H1 (cell line): ENCODE measurements at regions not wholly inside any gene's neighbourhood (a gene's known extent, or its start where the extent isn't known, plus 50 kb on each side); places are given as distances from the start of the nearest gene placed in this dataset.
"Not testable (repeated sequence)": the region's sequence is repeated elsewhere in the genome, so short reads cannot be mapped to it uniquely, and the experiment has no call there.

Experiments used
- CTCF ChIA-PET: fragments of 300-600 bp; sonication (Branson Sonifier 250); formaldehyde crosslinking; loops from one replicate; lab custom pipeline; 2021; ENCODE audit not compliant: partially characterized antibody; lab: Charles Lee
- POLR2A ChIA-PET: fragments of 300-600 bp; sonication (Branson Sonifier 250); formaldehyde crosslinking; loops from one replicate; lab custom pipeline; 2021; ENCODE audit warnings: inconsistent platforms; ENCODE audit not compliant: partially characterized antibody; lab: Charles Lee
- DNase-seq, 2 experiments: peaks; one replicate each; pipeline versions ENCODE4 v3.0.0 to v3.0.0-alpha.2; 2010 to 2022; ENCODE audit warnings: low spot score in 2 of 2, low read depth in 1 of 2, mixed read lengths in 1 of 2
- FAIRE-seq: peaks from 2 replicates; lab custom pipeline; 2011; peaks lifted over from hg19 to GRCh38; lab: Jason Lieb, UNC
- H2AFZ ChIP-seq: 2 replicates; pipeline ENCODE4 v1.8.1; 2012; ENCODE audit warnings: low read length, inconsistent platforms
- H2AK5ac ChIP-seq: 2 replicates; pipeline ENCODE4 v1.6.1; 2013; ENCODE audit warnings: low read depth, low read length
- H2BK120ac ChIP-seq: replicated peaks from 2 replicates; pipeline ENCODE3; 2013; ENCODE audit warnings: low read depth, low read length, inconsistent platforms
- H2BK12ac ChIP-seq: 2 replicates; pipeline ENCODE4 v1.6.1; 2013; ENCODE audit warnings: low read depth, low read length
- H2BK15ac ChIP-seq: 2 replicates; pipeline ENCODE4 v1.6.1; 2013; ENCODE audit warnings: low read length
- H2BK20ac ChIP-seq: 2 replicates; pipeline ENCODE4 v1.6.1; 2013; ENCODE audit warnings: low read length
- H2BK5ac ChIP-seq: 2 replicates; pipeline ENCODE4 v1.6.1; 2013; ENCODE audit warnings: low read depth, low read length
- H3K14ac ChIP-seq: 2 replicates; pipeline ENCODE4 v1.6.1; 2013; ENCODE audit warnings: inconsistent platforms; ENCODE audit not compliant: insufficient read length
- H3K18ac ChIP-seq: 2 replicates; pipeline ENCODE4 v1.6.1; 2013; ENCODE audit warnings: low read length; ENCODE audit errors: extremely low read depth
- H3K23ac ChIP-seq: 2 replicates; pipeline ENCODE4 v1.6.1; 2013; ENCODE audit warnings: inconsistent platforms; ENCODE audit not compliant: insufficient read length
- H3K23me2 ChIP-seq: 2 replicates; pipeline ENCODE4 v1.6.1; 2013; ENCODE audit warnings: low read depth, low read length
- H3K27ac ChIP-seq: 2 replicates; pipeline ENCODE4 v1.6.1; 2011; ENCODE audit warnings: low read depth, low read length, inconsistent platforms
- H3K27me3 ChIP-seq, 4 experiments: replicated peaks in 1 of 4; 1 replicate in 1 of 4; 2 replicates in 3 of 4; pipeline versions ENCODE4 v1.6.1 to v1.8.1; 2011 to 2013; ENCODE audit warnings: low read length in 3 of 4, mild to moderate bottlenecking in 3 of 4, inconsistent platforms in 2 of 4, mixed read lengths in 2 of 4, moderate library complexity in 1 of 4; ENCODE audit not compliant: control insufficient read depth in 3 of 4, insufficient read depth in 3 of 4; ENCODE audit errors: extremely low read depth in 1 of 4
- H3K36me3 ChIP-seq, 4 experiments: 2 replicates each; pipeline versions ENCODE4 v1.6.1 to v1.8.1; 2011 to 2013; ENCODE audit warnings: mild to moderate bottlenecking in 4 of 4, low read length in 3 of 4, moderate library complexity in 2 of 4, control low read depth in 1 of 4, inconsistent platforms in 1 of 4; ENCODE audit not compliant: insufficient read depth in 4 of 4, control insufficient read depth in 2 of 4
- H3K4ac ChIP-seq: replicated peaks from 2 replicates; pipeline ENCODE3; 2013; ENCODE audit warnings: low read length, low read depth, mixed read lengths, inconsistent platforms; ENCODE audit not compliant: insufficient read length
- H3K4me1 ChIP-seq, 4 experiments: replicated peaks in 1 of 4; 1 replicate in 1 of 4; 2 replicates in 3 of 4; pipeline versions ENCODE4 v1.6.1 to v1.8.1; 2011 to 2013; ENCODE audit warnings: low read length in 3 of 4, inconsistent platforms in 2 of 4, mixed read lengths in 1 of 4; ENCODE audit not compliant: insufficient read depth in 4 of 4, control insufficient read depth in 3 of 4
- H3K4me2 ChIP-seq, 2 experiments: 2 replicates each; pipeline versions ENCODE4 v1.6.1 to v1.8.1; 2011 to 2013; ENCODE audit warnings: low read depth in 2 of 2, low read length in 2 of 2, control low read depth in 1 of 2, inconsistent platforms in 1 of 2, mild to moderate bottlenecking in 1 of 2; ENCODE audit not compliant: insufficient read depth in 1 of 2
- H3K4me3 ChIP-seq, 4 experiments: fragments of 200-600, 300-600 bp in 1 of 4; sonication (generic), shearing (Covaris generic), sonication (Bioruptor Twin) in 1 of 4; 2 replicates each; pipeline versions ENCODE4 v1.5.1 to v1.8.1; 2011 to 2016; ENCODE audit warnings: low read length in 4 of 4, low read depth in 3 of 4, control low read depth in 2 of 4, inconsistent platforms in 2 of 4, mild to moderate bottlenecking in 2 of 4, mixed read lengths in 1 of 4, moderate library complexity in 1 of 4; ENCODE audit not compliant: insufficient read depth in 2 of 4; ENCODE audit errors: extremely low read depth in 1 of 4
- H3K56ac ChIP-seq: replicated peaks from 2 replicates; pipeline ENCODE3; 2013; ENCODE audit warnings: low read depth, mild to moderate bottlenecking, mixed read lengths, low read length, inconsistent platforms; ENCODE audit not compliant: insufficient read length
- H3K79me1 ChIP-seq: 2 replicates; pipeline ENCODE4 v1.6.1; 2013; ENCODE audit warnings: low read depth, low read length, control low read depth
- H3K79me2 ChIP-seq, 2 experiments: 2 replicates each; pipeline versions ENCODE4 v1.6.1 to v1.8.1; 2012 to 2013; ENCODE audit warnings: low read length in 2 of 2, mild to moderate bottlenecking in 2 of 2, inconsistent platforms in 1 of 2; ENCODE audit not compliant: insufficient read depth in 2 of 2, control insufficient read depth in 1 of 2
- H3K9ac ChIP-seq, 4 experiments: replicated peaks in 1 of 4; 1 replicate in 1 of 4; 2 replicates in 3 of 4; pipeline versions ENCODE4 v1.6.1 to v1.8.1; 2011 to 2013; ENCODE audit warnings: low read depth in 3 of 4, low read length in 3 of 4, control low read depth in 2 of 4, mild to moderate bottlenecking in 2 of 4, moderate library complexity in 2 of 4, inconsistent platforms in 1 of 4; ENCODE audit errors: extremely low read depth in 1 of 4
- H3K9me3 ChIP-seq, 2 experiments: 2 replicates each; pipeline versions ENCODE4 v1.6.1 to v1.8.1; 2012 to 2013; ENCODE audit warnings: mild to moderate bottlenecking in 2 of 2, moderate library complexity in 2 of 2, control low read depth in 1 of 2, inconsistent platforms in 1 of 2, low read depth in 1 of 2, low read length in 1 of 2, mixed read lengths in 1 of 2; ENCODE audit not compliant: insufficient read depth in 2 of 2
- H4K20me1 ChIP-seq, 2 experiments: replicated peaks in 1 of 2; 2 replicates each; pipeline versions ENCODE3 to v1.8.1; 2011 to 2013; ENCODE audit warnings: inconsistent platforms in 2 of 2, low read length in 2 of 2, mild to moderate bottlenecking in 1 of 2; ENCODE audit not compliant: insufficient read depth in 2 of 2, control insufficient read depth in 1 of 2
- H4K5ac ChIP-seq: 2 replicates; pipeline ENCODE4 v1.6.1; 2013; ENCODE audit warnings: low read length, low read depth, mixed read lengths, inconsistent platforms; ENCODE audit not compliant: insufficient read length
- H4K8ac ChIP-seq: 2 replicates; pipeline ENCODE4 v1.8.0; 2013; ENCODE audit warnings: mild to moderate bottlenecking, moderate library complexity, low read length, inconsistent platforms; ENCODE audit not compliant: insufficient read depth; ENCODE audit errors: extremely low read depth
- H4K91ac ChIP-seq: replicated peaks from 2 replicates; pipeline ENCODE3; 2013; ENCODE audit warnings: low read length, mixed read lengths, inconsistent platforms; ENCODE audit not compliant: insufficient read length
- CTCF ChIP-seq, 3 experiments: IDR thresholded peaks; 1 replicate in 2 of 3; 2 replicates in 1 of 3; pipeline versions ENCODE4 v1.5.1 to v1.6.1; 2011; ENCODE audit warnings: low read length in 3 of 3, mild to moderate bottlenecking in 3 of 3, inconsistent platforms in 2 of 3, low read depth in 1 of 3, moderate library complexity in 1 of 3; ENCODE audit not compliant: insufficient read depth in 1 of 3; ENCODE audit errors: control extremely low read depth in 1 of 3
- RAD21 ChIP-seq, 2 experiments: IDR thresholded peaks in 1 of 2; conservative IDR thresholded peaks in 1 of 2; 2 replicates each; pipeline ENCODE4 v1.6.1; 2011; ENCODE audit warnings: low read depth in 2 of 2, low read length in 2 of 2, improper control_type of control experiment in 1 of 2, inconsistent platforms in 1 of 2, mild to moderate bottlenecking in 1 of 2, moderate library complexity in 1 of 2
- WGBS, 2 experiments: shearing (Covaris generic) in 1 of 2; methylation state at CpG; one replicate each; pipeline versions ENCODE4 v1.1.6 to v1.1.7; 2013 to 2015; ENCODE audit warnings: low lambda C conversion rate in 2 of 2, mixed read lengths in 2 of 2, inconsistent platforms in 1 of 2, low coverage in 1 of 2, missing lambda C conversion rate in 1 of 2; ENCODE audit not compliant: insufficient replicate concordance in 2 of 2, insufficient coverage in 1 of 2, insufficient read length in 1 of 2; ENCODE audit errors: extremely low coverage in 1 of 2, missing lambda C conversion rate in 1 of 2; 5-methylcytosine and 5-hydroxymethylcytosine counted together

GRCh38 chr3:75362086-75362784, 301.9 kb upstream of the FRG2C start:
- H3K18ac ChIP-seq, H2BK20ac ChIP-seq, H2BK12ac ChIP-seq, H3K79me1 ChIP-seq, H3K14ac ChIP-seq, H2BK5ac ChIP-seq, H2BK15ac ChIP-seq, H3K36me3 ChIP-seq, H3K23ac ChIP-seq, H2BK120ac ChIP-seq, H2AK5ac ChIP-seq, H4K20me1 ChIP-seq, H3K9me3 ChIP-seq, FAIRE-seq, H3K4me3 ChIP-seq, H3K4me2 ChIP-seq, H3K27ac ChIP-seq, H3K4ac ChIP-seq, H4K5ac ChIP-seq, H4K8ac ChIP-seq, H3K4me1 ChIP-seq, H3K79me2 ChIP-seq, H3K23me2 ChIP-seq, H3K27me3 ChIP-seq, H3K56ac ChIP-seq, H3K9ac ChIP-seq, H4K91ac ChIP-seq, POLR2A ChIA-PET: not testable (repeated sequence)
- H2AFZ ChIP-seq = 0 out of 2 replicates have a peak overlapping the region, but pooled peaks have one; percentile 70
- CTCF ChIA-PET = interaction anchor here (0.7 to 3.1 kb wide), 14 partner anchors 17 to 189 kb away, joined by 3 to 16 read pairs (median 4); no protein-coding TSS in a partner anchor
- WGBS, 2 experiments = 72% methylated on average over 14 of the region's 16 CpGs; no CpG with 5 or more reads in 1 of the 2 experiments
- peak in 1 of 2 experiments; percentile 61 for DNase-seq
- peak in 2 of 3 experiments; percentile 44 to 45; a peak in 2 of 4 replicates for TF ChIP-seq CTCF (IDR thresholded peaks at IDR 0.05; ENCODE audit: control extremely low read depth in 1 of 3, insufficient read depth in 1 of 3, low read depth in 1 of 3, low read length in 3 of 3)
- TF ChIP-seq RAD21 (IDR thresholded peaks at IDR 0.05 in 1 of 2, conservative IDR thresholded peaks at IDR 0.05 in 1 of 2; ENCODE audit: low read depth in 2 of 2, low read length in 2 of 2) = peak; percentile 44 to 47
